Endodermal cell (in vitro differentiated cells): ENCODE measurements at regions not wholly inside any gene's neighbourhood (a gene's known extent, or its start where the extent isn't known, plus 50 kb on each side); places are given as distances from the start of the nearest gene placed in this dataset.

Experiments used
- DNase-seq: peaks from one replicate; pipeline ENCODE4 v3.0.0-alpha.2; 2017
- H3K27ac ChIP-seq: 2 replicates; pipeline ENCODE4 v1.5.1; 2013; ENCODE audit warnings: mild to moderate bottlenecking, low read depth, low read length, moderate library complexity
- H3K27me3 ChIP-seq: 2 replicates; pipeline ENCODE4 v1.6.1; 2013; ENCODE audit warnings: mild to moderate bottlenecking, low read length, moderate library complexity; ENCODE audit not compliant: insufficient read depth, control insufficient read depth, poor library complexity, severe bottlenecking
- H3K36me3 ChIP-seq: 2 replicates; pipeline ENCODE4 v1.7.0; 2013; ENCODE audit warnings: mild to moderate bottlenecking, low read length, moderate library complexity; ENCODE audit not compliant: control insufficient read depth, insufficient read depth
- H3K4me1 ChIP-seq: one replicate; pipeline ENCODE4 v1.7.0; 2013; ENCODE audit warnings: low read length; ENCODE audit not compliant: control insufficient read depth, insufficient read depth
- H3K4me3 ChIP-seq: 2 replicates; pipeline ENCODE4 v1.5.1; 2013; ENCODE audit warnings: mild to moderate bottlenecking, low read length, moderate library complexity
- H3K9ac ChIP-seq: 2 replicates; pipeline ENCODE4 v1.6.1; 2013; ENCODE audit warnings: mild to moderate bottlenecking, low read length, moderate library complexity; ENCODE audit not compliant: poor library complexity, severe bottlenecking; ENCODE audit errors: extremely low read depth
- H3K9me3 ChIP-seq: 2 replicates; pipeline ENCODE4 v1.6.1; 2013; ENCODE audit warnings: mild to moderate bottlenecking, low read length, moderate library complexity; ENCODE audit not compliant: control insufficient read depth
- H3K27ac Mint-ChIP-seq: 2 replicates; pipeline ENCODE4 v1.8.0; 2020; ENCODE audit warnings: mixed read lengths
- H3K27me3 Mint-ChIP-seq: 2 replicates; pipeline ENCODE4 v1.8.0; 2021; ENCODE audit warnings: mild to moderate bottlenecking, mixed read lengths; ENCODE audit not compliant: insufficient read depth
- H3K36me3 Mint-ChIP-seq: 2 replicates; pipeline ENCODE4 v1.8.0; 2020; ENCODE audit warnings: low read depth, mixed read lengths
- H3K4me1 Mint-ChIP-seq: 2 replicates; pipeline ENCODE4 v1.8.0; 2020; ENCODE audit warnings: mixed read lengths
- H3K4me3 Mint-ChIP-seq: 2 replicates; pipeline ENCODE4 v1.8.0; 2020; ENCODE audit warnings: mild to moderate bottlenecking, moderate library complexity, mixed read lengths
- H3K9me3 Mint-ChIP-seq: 2 replicates; pipeline ENCODE4 v1.8.0; 2020; ENCODE audit warnings: mild to moderate bottlenecking, mixed read lengths
- CTCF ChIP-seq: fragments of 200-600 bp; sonication (generic); conservative IDR thresholded peaks from 2 replicates; pipeline ENCODE4 v1.5.0; 2021; ENCODE audit warnings: antibody characterized with exemption, mild to moderate bottlenecking
- WGBS, 2 experiments: methylation state at CpG; one replicate each; pipeline versions ENCODE4 v1.1.5 to v1.1.7; 2013; ENCODE audit warnings: missing lambda C conversion rate in 2 of 2, mixed read lengths in 1 of 2; ENCODE audit not compliant: insufficient coverage in 1 of 2, insufficient read length in 1 of 2; 5-methylcytosine and 5-hydroxymethylcytosine counted together

GRCh38 chr7:131687296-131687695 lies 130.9 kb upstream of the PODXL start:
- Mint-ChIP-seq H3K4me3 (no peak overlapping the region), H3K27me3 (peaks cover 32% of the 10 kb centered on the region)
- no peak for TF ChIP-seq CTCF

GRCh38 chr7:131686833-131687232 lies 130.4 kb upstream of the PODXL start:
- Mint-ChIP-seq H3K27me3 (peaks cover 28% of the 10 kb centered on the region), H3K4me3 (no peak overlapping the region), H3K9me3 (no peaks in the 10 kb centered on the region), H3K27ac (no peak overlapping the region), H3K36me3 (no peaks in the 10 kb centered on the region), H3K4me1 (peaks cover under 1% of the 10 kb centered on the region)
- Histone ChIP-seq H3K9ac (no peak overlapping the region), H3K9me3 (no peaks in the 10 kb centered on the region), H3K27me3 (no peaks in the 10 kb centered on the region), H3K36me3 (no peaks in the 10 kb centered on the region), H3K27ac (no peak overlapping the region), H3K4me1 (no peaks in the 10 kb centered on the region), H3K4me3 (no peak overlapping the region)
- TF ChIP-seq CTCF, result no peak
- DNase-seq, result no peak

More at GRCh38 chr7:131687296-131687695, 130.9 kb upstream of the PODXL start:
- WGBS, 2 experiments, result 87 to 96% methylated on average over 7 to 9 of the region's 9 CpGs
- Histone ChIP-seq H3K4me3 (no peak overlapping the region), H3K27ac (no peak overlapping the region), H3K4me1 (no peaks in the 10 kb centered on the region), H3K9me3 (no peaks in the 10 kb centered on the region), H3K9ac (no peak overlapping the region), H3K36me3 (no peaks in the 10 kb centered on the region), H3K27me3 (no peaks in the 10 kb centered on the region)
- no peak for DNase-seq
- Mint-ChIP-seq H3K4me1 (peaks cover 3% of the 10 kb centered on the region), H3K36me3 (no peaks in the 10 kb centered on the region), H3K9me3 (no peaks in the 10 kb centered on the region), H3K27ac (no peak overlapping the region)

- H3K4me3 ChIP-seq, result no peak overlapping the region
- TF ChIP-seq CTCF, result no peak
- H3K9ac ChIP-seq, result no peak overlapping the region
- H3K27me3 ChIP-seq, result no peaks in the 10 kb centered on the region
- Mint-ChIP-seq H3K36me3 (no peaks in the 10 kb centered on the region), H3K27ac (no peak overlapping the region), H3K9me3 (peaks cover 3% of the 10 kb centered on the region), H3K4me1 (no peaks in the 10 kb centered on the region), H3K4me3 (no peak overlapping the region), H3K27me3 (peaks cover 11% of the 10 kb centered on the region)
- no peak overlapping the region for H3K27ac ChIP-seq
- DNase-seq, result no peak
- 90 to 95% methylated on average over 4 to 5 of the region's 5 CpGs for WGBS, 2 experiments
- H3K9me3 ChIP-seq, result no peaks in the 10 kb centered on the region
- H3K36me3 ChIP-seq, result no peaks in the 10 kb centered on the region
- H3K4me1 ChIP-seq, result no peaks in the 10 kb centered on the region
Observed at GRCh38 chr7:131683536-131684125, 127.2 kb upstream of the PODXL start.
